ENCODE measurements at regions not wholly inside any gene's neighbourhood (a gene's known extent, or its start where the extent isn't known, plus 50 kb on each side); places are given as distances from the start of the nearest gene placed in this dataset.

DNA sequence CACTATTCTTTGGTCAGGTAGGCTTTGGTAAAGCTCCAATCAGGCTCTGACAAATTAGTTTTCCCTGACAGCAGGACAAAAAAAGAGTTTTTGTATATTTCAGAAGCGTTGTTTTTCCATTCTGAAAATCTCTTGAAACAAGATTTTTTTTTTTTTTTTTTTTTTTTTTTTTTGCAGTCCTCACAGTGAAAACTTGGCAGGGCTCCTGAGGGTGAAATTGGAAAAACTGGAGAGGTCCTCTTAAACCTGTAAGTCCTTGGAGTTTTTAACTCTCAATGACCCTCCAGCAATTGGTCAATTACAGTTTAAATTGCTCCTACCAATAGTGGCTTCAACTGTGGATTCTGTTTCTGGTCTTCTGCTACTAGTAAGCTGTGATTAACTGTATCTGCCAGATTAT lies 244.5 kb upstream of the PKDCC start:
- H3K36me3 ChIP-seq (replicated peaks; ENCODE audit: control insufficient read depth, insufficient read depth, low read length), result no peaks in the 10 kb centered on the region
- no peak overlapping the region for H3K4me3 ChIP-seq (ENCODE audit: insufficient read depth, low read depth, low read length)
- no peak for DNase-seq
- no peaks in the 10 kb centered on the region for H3K27me3 ChIP-seq (ENCODE audit: control insufficient read depth, insufficient read depth, low read length)

DNA sequence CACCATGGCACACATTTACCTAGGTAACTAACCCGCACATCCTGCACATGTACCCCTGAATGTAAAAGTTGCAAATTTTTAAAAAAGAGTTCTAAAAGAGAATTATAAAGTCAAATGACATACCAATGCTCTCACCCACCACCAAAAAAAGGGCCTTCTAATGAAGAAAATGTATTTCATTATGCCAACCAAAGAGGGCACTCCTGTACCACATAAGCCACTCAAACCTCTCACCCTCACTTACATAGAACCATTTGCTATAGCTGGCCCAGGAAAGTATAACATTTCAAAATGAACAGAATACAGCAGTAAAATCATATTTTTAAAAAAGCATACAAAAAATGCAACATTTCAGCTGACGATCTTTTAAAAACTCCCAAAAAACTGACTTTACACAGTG lies 241.5 kb upstream of the PKDCC start:
- Histone ChIP-seq H3K27me3 (ENCODE audit: control insufficient read depth, insufficient read depth, low read length) (no peaks in the 10 kb centered on the region), H3K36me3 (replicated peaks; ENCODE audit: control insufficient read depth, insufficient read depth, low read length) (no peaks in the 10 kb centered on the region), H3K4me3 (ENCODE audit: insufficient read depth, low read depth, low read length) (no peak overlapping the region)
- DNase-seq, result peak; percentile 2

DNA sequence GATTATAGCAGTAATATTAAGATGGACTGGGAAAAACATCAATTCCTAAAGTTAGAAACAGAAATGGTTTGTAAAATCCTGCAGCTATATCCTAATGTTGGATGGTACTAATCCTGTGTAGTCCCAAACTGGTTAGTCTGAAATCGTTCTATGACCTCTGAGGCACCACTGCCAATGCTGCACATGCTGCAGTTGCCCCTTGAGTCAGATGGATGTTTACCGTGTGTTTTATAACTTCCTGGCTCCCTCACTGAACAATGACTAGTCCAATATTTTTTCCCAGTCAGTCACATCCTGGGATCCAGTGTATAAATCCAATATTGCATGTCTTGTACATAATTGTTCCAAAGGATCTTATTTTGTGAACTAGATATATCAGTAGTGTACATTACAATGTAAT lies 226.7 kb upstream of the PKDCC start:
- no peak for DNase-seq
- no peaks in the 10 kb centered on the region; the same call in 1 of the 2 replicates for H3K27me3 ChIP-seq (ENCODE audit: control insufficient read depth, insufficient read depth, low read length)
- no peak overlapping the region for H3K4me3 ChIP-seq (ENCODE audit: insufficient read depth, low read depth, low read length)
- H3K36me3 ChIP-seq (replicated peaks; ENCODE audit: control insufficient read depth, insufficient read depth, low read length), result no peaks in the 10 kb centered on the region

DNA sequence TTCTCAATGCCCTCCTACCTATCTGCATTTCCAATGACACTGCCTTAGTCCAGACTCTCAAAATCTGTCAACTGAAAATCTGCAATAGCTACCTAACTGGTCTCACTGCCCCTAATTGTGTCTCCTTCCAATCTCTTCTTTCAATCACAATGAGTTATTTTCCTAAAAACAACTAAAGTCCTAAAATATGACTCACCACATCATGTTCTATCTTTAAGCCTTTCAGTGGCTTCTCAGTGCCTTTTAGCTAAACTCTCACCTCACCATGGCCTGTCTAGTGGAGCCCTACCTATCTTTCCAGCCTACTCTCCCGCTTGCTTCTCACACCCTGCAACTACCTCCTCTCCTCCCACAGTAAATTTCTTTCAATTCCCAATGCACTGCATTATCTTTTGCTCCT lies 220.9 kb upstream of the PKDCC start:
- H3K4me3 ChIP-seq (ENCODE audit: insufficient read depth, low read depth, low read length), result no peak overlapping the region
- H3K27me3 ChIP-seq (ENCODE audit: control insufficient read depth, insufficient read depth, low read length), result no peaks in the 10 kb centered on the region; the same call in 1 of the 2 replicates
- no peak for DNase-seq
- no peaks in the 10 kb centered on the region for H3K36me3 ChIP-seq (replicated peaks; ENCODE audit: control insufficient read depth, insufficient read depth, low read length)

DNA sequence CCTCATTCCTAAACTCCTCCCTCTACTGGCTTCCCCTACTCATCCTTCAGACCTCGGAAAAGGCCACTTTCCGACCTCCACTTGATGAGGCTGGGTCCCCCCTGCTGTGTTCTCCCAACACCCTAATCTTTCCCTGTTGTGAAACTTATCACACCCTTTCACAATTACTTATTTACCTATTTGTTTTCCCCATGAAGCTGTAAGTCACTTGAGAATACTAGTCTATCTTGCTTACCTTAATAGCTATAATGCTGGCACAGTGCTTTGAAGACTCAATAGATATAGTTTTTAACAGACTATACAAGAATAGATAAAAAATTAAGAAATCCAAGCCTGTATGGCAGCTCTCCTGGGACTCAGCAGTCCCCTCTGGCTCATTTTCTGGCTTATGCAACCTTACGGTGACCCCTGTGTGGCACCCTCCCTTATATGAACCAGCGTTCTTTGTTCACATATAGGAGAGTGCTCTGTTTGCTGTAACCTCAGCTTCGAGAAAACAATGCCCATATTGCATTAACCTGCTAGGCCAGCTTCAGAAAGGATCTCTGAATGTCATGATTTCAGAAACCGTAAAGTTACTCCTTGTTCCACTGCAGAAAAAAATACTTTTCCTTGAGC lies 220.4 kb upstream of the PKDCC start:
- no peaks in the 10 kb centered on the region for H3K36me3 ChIP-seq (replicated peaks; ENCODE audit: control insufficient read depth, insufficient read depth, low read length)
- no peak for DNase-seq
- no peak overlapping the region for H3K4me3 ChIP-seq (ENCODE audit: insufficient read depth, low read depth, low read length)
- peaks cover 3% of the 10 kb centered on the region; the same call in 1 of the 2 replicates for H3K27me3 ChIP-seq (ENCODE audit: control insufficient read depth, insufficient read depth, low read length)

DNA sequence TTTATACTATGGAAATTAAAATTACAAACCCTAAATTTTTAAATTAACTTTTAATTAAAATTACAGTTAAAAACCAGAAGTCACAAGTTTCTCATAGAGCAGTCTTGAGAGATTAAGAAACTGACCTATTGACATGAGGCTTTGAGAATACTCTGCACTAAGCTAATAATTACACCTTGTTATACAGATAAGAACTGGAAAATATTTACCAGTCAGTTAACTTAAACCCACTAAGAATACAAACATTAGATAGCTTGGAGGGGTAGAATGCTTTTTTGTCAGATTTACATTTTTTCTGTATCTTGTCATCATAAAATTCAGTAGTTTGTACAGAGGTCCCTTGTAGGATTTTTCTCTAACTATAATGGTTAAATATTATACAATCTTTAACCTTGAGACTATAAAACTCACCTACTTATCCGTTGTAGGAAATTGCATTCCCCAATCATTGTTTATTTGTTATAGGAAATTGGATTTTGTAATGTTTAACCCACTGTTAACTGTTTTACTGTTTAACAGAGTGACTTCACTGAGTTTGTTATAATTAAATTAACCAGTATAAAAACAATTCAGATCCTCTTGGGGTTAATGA lies 219.7 kb upstream of the PKDCC start:
- no peak for DNase-seq
- H3K36me3 ChIP-seq (replicated peaks; ENCODE audit: control insufficient read depth, insufficient read depth, low read length), result no peaks in the 10 kb centered on the region
- H3K4me3 ChIP-seq (ENCODE audit: insufficient read depth, low read depth, low read length), result no peak overlapping the region
- H3K27me3 ChIP-seq (ENCODE audit: control insufficient read depth, insufficient read depth, low read length), result peaks cover 3% of the 10 kb centered on the region; the same call in 1 of the 2 replicates

DNA sequence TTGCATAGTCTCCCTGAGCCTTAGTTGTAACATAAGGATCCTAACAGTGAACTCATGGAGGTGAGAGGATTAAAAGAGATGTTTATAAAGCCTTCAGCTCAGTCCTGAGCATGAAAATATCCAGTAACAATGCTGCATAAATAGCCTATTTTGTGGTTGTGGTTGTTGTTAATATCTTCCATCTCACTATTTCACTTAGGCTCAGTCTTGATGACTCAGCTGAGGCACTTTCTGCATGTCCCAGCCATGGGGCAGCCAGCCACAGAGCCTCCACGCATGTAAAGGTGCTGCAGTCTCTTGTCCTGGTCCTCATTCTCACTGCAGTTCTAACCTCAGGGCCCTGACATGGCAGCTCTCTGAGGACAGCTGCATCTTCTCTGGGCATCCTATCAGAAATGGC lies 218.8 kb upstream of the PKDCC start:
- Histone ChIP-seq H3K36me3 (replicated peaks; ENCODE audit: control insufficient read depth, insufficient read depth, low read length) (no peaks in the 10 kb centered on the region), H3K27me3 (ENCODE audit: control insufficient read depth, insufficient read depth, low read length) (peaks cover 5% of the 10 kb centered on the region; the same call in 1 of the 2 replicates), H3K4me3 (ENCODE audit: insufficient read depth, low read depth, low read length) (no peak overlapping the region)
- no peak for DNase-seq

DNA sequence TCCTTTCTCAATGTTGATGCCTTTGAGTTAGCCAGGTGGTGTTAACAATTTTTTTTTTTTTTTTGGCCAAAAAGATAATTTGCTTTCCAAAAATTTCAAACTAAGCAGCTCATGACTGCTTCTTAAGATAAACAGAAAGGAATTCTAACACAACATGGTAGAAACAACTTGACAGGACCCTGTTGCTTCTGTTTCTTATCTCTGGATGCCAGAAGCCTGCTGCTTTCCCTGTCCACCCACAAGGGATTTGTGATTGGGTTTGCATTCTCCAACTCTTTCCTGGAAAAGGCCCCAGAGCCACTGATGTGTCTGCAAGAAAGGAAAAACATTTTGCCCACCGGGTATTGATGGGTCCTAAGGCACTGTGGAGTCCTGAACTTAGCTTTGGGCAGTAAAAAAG lies 217.2 kb upstream of the PKDCC start:
- Histone ChIP-seq H3K27me3 (ENCODE audit: control insufficient read depth, insufficient read depth, low read length) (peaks cover 5% of the 10 kb centered on the region; the same call in 1 of the 2 replicates), H3K36me3 (replicated peaks; ENCODE audit: control insufficient read depth, insufficient read depth, low read length) (no peaks in the 10 kb centered on the region), H3K4me3 (ENCODE audit: insufficient read depth, low read depth, low read length) (no peak overlapping the region)
- no peak for DNase-seq

DNA sequence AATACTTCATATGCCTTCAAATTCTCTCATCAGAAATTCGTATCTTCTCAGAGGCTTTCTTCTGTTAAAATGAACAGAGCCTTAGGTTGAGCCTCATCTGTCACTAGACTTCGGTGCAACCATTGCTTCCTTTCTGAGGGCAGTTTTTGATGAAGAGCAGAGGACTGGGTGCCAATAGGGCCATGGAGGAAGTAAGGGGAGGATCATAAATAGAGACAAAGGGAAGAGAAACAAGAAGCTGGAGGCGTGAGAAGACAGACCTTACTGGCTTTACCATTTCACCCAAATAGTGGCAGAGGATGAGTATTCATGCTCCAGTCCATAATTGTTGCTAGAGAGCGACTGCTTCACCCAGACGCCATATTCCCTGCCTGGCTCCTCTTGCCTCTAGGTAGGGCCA lies 215.6 kb upstream of the PKDCC start:
- no peak for DNase-seq
- no peak overlapping the region for H3K4me3 ChIP-seq (ENCODE audit: insufficient read depth, low read depth, low read length)
- H3K27me3 ChIP-seq (ENCODE audit: control insufficient read depth, insufficient read depth, low read length), result peaks cover 5% of the 10 kb centered on the region; the same call in 1 of the 2 replicates
- H3K36me3 ChIP-seq (replicated peaks; ENCODE audit: control insufficient read depth, insufficient read depth, low read length), result no peaks in the 10 kb centered on the region

DNA sequence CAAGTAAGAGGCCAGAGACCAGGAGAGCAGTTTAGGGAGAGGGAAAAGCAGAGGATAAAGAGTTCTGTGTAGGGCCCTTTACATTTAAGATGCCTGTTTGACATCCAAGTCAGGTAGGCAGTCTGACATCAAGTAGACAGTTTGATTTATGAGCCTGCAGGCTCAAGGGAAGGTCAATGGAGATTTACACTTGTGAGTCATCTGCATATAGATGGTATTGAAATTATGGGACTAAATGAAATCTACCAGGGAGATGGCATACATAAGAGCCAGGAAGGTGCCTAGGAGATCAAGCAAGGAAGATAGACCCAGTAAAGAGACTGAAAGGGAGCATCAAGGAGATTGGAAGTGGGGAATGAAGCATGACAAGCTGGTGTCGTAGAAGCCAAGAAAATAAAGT lies 212.4 kb upstream of the PKDCC start:
- no peak for DNase-seq
- no peaks in the 10 kb centered on the region for H3K36me3 ChIP-seq (replicated peaks; ENCODE audit: control insufficient read depth, insufficient read depth, low read length)
- no peak overlapping the region for H3K4me3 ChIP-seq (ENCODE audit: insufficient read depth, low read depth, low read length)
- peaks cover 6% of the 10 kb centered on the region; the same call in 1 of the 2 replicates for H3K27me3 ChIP-seq (ENCODE audit: control insufficient read depth, insufficient read depth, low read length)

DNA sequence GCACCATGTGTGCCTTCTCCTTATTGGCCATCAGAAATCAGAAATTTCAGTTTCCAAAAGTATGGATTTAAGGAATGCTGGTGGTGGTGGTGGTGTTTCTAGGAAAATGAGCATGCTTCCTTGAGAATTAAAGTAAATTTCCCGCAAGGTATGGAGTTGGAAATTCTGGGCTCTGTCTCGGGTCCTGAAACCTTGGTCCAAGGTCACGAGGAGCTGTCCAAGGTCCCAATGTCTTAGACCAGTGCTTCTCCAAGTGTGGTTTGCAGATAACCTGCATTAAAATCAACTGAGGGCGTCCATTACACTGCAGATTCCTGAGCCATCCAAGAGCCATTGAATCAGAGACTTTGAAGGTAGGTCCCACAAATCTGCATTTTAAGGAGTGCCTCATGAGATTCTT lies 210.9 kb upstream of the PKDCC start:
- Histone ChIP-seq H3K27me3 (ENCODE audit: control insufficient read depth, insufficient read depth, low read length) (peaks cover 11% of the 10 kb centered on the region; the same call in 1 of the 2 replicates), H3K36me3 (replicated peaks; ENCODE audit: control insufficient read depth, insufficient read depth, low read length) (no peaks in the 10 kb centered on the region), H3K4me3 (ENCODE audit: insufficient read depth, low read depth, low read length) (no peak overlapping the region)
- DNase-seq, result peak; percentile 45

DNA sequence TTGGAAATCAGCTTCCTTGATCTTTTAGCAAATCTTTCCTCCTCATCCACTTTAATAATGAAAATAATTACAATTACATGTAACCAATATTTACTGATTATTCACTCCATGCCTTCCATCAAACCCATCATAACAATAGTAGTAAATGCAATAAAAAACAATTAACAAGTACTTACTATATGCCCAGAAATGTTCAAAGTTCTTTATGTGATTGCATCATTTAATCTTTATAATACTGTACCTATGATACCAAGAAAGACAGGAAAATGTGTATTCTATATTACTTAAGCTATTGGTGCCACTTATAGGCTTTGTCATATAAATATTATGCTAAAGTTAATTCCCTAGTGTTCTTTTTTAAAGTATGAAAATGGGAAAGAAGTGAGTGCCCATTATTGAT lies 210.2 kb upstream of the PKDCC start:
- Histone ChIP-seq H3K27me3 (ENCODE audit: control insufficient read depth, insufficient read depth, low read length) (peaks cover 11% of the 10 kb centered on the region; the same call in 1 of the 2 replicates), H3K4me3 (ENCODE audit: insufficient read depth, low read depth, low read length) (no peak overlapping the region), H3K36me3 (replicated peaks; ENCODE audit: control insufficient read depth, insufficient read depth, low read length) (no peaks in the 10 kb centered on the region)
- DNase-seq, result no peak

DNA sequence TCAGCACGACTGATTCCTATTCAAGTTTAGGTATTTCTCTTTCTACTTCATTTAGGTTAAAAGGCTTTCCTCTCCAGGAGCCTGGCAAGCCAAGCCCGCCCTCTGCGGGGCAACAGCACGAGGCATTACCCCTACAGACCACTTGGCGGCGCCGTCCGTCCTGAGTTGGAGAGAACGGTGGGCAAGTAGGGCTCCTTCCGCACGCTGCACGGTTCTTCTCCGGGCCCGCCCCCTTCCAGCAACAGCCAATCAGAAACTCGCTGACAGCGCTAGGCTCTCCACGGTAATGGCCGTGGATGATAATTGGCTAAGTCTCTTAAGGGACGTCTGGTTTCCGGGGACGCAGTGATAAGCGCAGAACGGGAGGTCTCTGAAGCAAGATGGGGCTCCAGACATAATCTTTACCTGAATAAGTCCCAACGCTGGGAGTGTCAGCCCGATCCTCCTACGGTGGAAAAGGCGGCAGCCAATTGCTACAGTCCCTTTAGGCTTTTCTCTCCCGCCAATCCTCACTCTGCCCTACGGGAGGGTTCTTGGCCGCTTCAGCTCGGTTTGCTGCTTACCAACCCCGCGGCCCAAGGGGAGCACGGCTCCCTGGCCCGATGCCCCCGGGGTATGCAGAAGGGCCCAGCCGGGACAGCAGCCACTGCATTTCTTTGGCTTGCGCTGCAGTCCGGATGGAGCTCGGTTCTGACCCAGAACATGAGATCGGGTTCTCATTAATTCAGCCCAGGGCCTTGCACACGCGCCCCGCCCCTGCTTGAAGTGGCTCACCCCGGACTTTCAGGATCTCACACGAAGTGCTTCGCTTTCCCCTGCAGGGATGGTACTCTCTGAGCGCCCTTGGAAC lies 206.9 kb upstream of the PKDCC start:
- Histone ChIP-seq H3K4me3 (ENCODE audit: insufficient read depth, low read depth, low read length) (peak overlapping the region; percentile 84), H3K27me3 (ENCODE audit: control insufficient read depth, insufficient read depth, low read length) (peaks cover 14% of the 10 kb centered on the region), H3K36me3 (replicated peaks; ENCODE audit: control insufficient read depth, insufficient read depth, low read length) (no peaks in the 10 kb centered on the region)
- DNase-seq, result peak; percentile 92

DNA sequence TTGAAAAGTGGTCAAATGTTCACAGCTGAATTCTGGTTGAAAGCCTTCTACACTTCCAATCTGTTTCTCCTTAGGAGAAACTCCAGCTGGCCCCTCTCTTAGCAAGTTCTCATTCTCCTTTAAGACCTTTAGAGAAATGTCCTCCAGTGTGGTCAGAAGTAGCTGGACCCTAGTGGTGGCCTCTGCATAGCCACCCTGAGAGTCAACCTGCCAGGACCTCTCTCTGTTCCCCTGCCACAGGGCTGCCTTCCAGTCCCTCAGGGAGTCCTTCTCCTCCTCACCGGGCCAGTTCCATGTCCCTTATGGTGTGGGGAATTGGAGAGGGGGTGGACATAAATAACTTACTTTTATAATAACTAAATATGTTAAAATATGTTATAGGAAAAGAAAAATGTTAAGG lies 200.9 kb upstream of the PKDCC start:
- DNase-seq, result no peak
- no peaks in the 10 kb centered on the region for H3K36me3 ChIP-seq (replicated peaks; ENCODE audit: control insufficient read depth, insufficient read depth, low read length)
- H3K27me3 ChIP-seq (ENCODE audit: control insufficient read depth, insufficient read depth, low read length), result peaks cover 11% of the 10 kb centered on the region
- no peak overlapping the region for H3K4me3 ChIP-seq (ENCODE audit: insufficient read depth, low read depth, low read length)
